WTC11 (cell line): ENCODE measurements at regions not wholly inside any gene's neighbourhood (a gene's known extent, or its start where the extent isn't known, plus 50 kb on each side); places are given as distances from the start of the nearest gene placed in this dataset.

Experiments
- ATAC-seq: fragments of 200-7000 bp; cut with Tn5 transposase; 2 replicates; pipeline ENCODE4 v1.10.0; 2021; ENCODE audit warnings: mild to moderate bottlenecking, moderate library complexity
- CTCF ChIA-PET: fragments of 300-600 bp; sonication (Branson Sonifier 250); formaldehyde crosslinking; loops from one replicate; lab custom pipeline; 2021; ENCODE audit warnings: antibody characterized with exemption; lab: Charles Lee
- POLR2A ChIA-PET: fragments of 350-600 bp; sonication (Branson Sonifier 250); formaldehyde crosslinking; loops from one replicate; lab custom pipeline; 2021; ENCODE audit warnings: antibody characterized with exemption; lab: Charles Lee
- DNase-seq: peaks from one replicate; pipeline ENCODE4 v3.0.0; 2021; ENCODE audit warnings: low spot score
- H3K27ac Mint-ChIP-seq: 2 replicates; pipeline ENCODE4 v1.8.0; 2021; ENCODE audit warnings: mixed read lengths
- H3K27me3 Mint-ChIP-seq: 2 replicates; pipeline ENCODE4 v1.8.0; 2021; ENCODE audit warnings: low read depth, mild to moderate bottlenecking, moderate library complexity, mixed read lengths
- H3K36me3 Mint-ChIP-seq: 2 replicates; pipeline ENCODE4 v1.8.0; 2021; ENCODE audit warnings: mixed read lengths
- H3K4me1 Mint-ChIP-seq: 2 replicates; pipeline ENCODE4 v1.8.0; 2022; ENCODE audit warnings: mixed read lengths
- H3K4me3 Mint-ChIP-seq: 2 replicates; pipeline ENCODE4 v1.8.0; 2021; ENCODE audit warnings: mild to moderate bottlenecking, moderate library complexity, mixed read lengths
- H3K9me3 Mint-ChIP-seq: 2 replicates; pipeline ENCODE4 v1.8.0; 2021; ENCODE audit warnings: mixed read lengths
- ATF1 ChIP-seq: sonication (generic); formaldehyde crosslinking; IDR thresholded peaks from 2 replicates; pipeline ENCODE4 v1.8.1; 2023; ENCODE audit warnings: mild to moderate bottlenecking, moderate library complexity, missing genetic modification reagents
- CREM ChIP-seq: sonication (generic); formaldehyde crosslinking; IDR thresholded peaks from 2 replicates; pipeline ENCODE4 v1.8.1; 2022; ENCODE audit warnings: mild to moderate bottlenecking, missing genetic modification reagents, moderate library complexity
- GABPB1 ChIP-seq: sonication (generic); formaldehyde crosslinking; IDR thresholded peaks from 2 replicates; pipeline ENCODE4 v1.8.1; 2023; ENCODE audit warnings: mild to moderate bottlenecking, missing genetic modification reagents
- HMGA2 ChIP-seq: fragments of 250-450 bp; sonication (Bioruptor Pico); IDR thresholded peaks from 2 replicates; pipeline ENCODE4 v1.4.0; 2021; ENCODE audit warnings: mild to moderate bottlenecking, moderate library complexity
- NFE2L1 ChIP-seq: sonication (generic); formaldehyde crosslinking; IDR thresholded peaks from 2 replicates; pipeline ENCODE4 v1.8.1; 2023; ENCODE audit warnings: missing genetic modification reagents
- NFYB ChIP-seq: sonication (generic); formaldehyde crosslinking; conservative IDR thresholded peaks from 2 replicates; pipeline ENCODE4 v1.8.0; 2022; ENCODE audit warnings: low read depth, missing genetic modification reagents
- NR1H2 ChIP-seq: sonication (generic); formaldehyde crosslinking; IDR thresholded peaks from 2 replicates; pipeline ENCODE4 v1.9.0; 2021; ENCODE audit warnings: mild to moderate bottlenecking, moderate library complexity, missing genetic modification reagents
- SMAD3 ChIP-seq: sonication (generic); formaldehyde crosslinking; IDR thresholded peaks from 2 replicates; pipeline ENCODE4 v1.8.0; 2022; ENCODE audit warnings: missing genetic modification reagents, mild to moderate bottlenecking, borderline replicate concordance
- SOX15 ChIP-seq: fragments of 250-450 bp; sonication (Bioruptor Pico); IDR thresholded peaks from 2 replicates; pipeline ENCODE4 v1.9.0; 2021; ENCODE audit warnings: mild to moderate bottlenecking
- SP1 ChIP-seq: sonication (generic); formaldehyde crosslinking; conservative IDR thresholded peaks from 2 replicates; pipeline ENCODE4 v1.8.1; 2022; ENCODE audit warnings: missing genetic modification reagents
- STAT6 ChIP-seq: sonication (generic); formaldehyde crosslinking; conservative IDR thresholded peaks from 2 replicates; pipeline ENCODE4 v1.8.1; 2023; ENCODE audit warnings: mild to moderate bottlenecking, low read depth, missing genetic modification reagents, moderate library complexity
- ZBTB21 ChIP-seq: sonication (generic); formaldehyde crosslinking; IDR thresholded peaks from 2 replicates; pipeline ENCODE4 v1.8.1; 2023; ENCODE audit warnings: mild to moderate bottlenecking, missing genetic modification reagents, borderline replicate concordance
- ZNF138 ChIP-seq: sonication (generic); formaldehyde crosslinking; conservative IDR thresholded peaks from 2 replicates; pipeline ENCODE4 v1.8.1; 2022; ENCODE audit warnings: mild to moderate bottlenecking, moderate library complexity, missing genetic modification reagents
- ZNF232 ChIP-seq: sonication (generic); formaldehyde crosslinking; IDR thresholded peaks from 2 replicates; pipeline ENCODE4 v1.8.0; 2022; ENCODE audit warnings: mild to moderate bottlenecking, missing genetic modification reagents
- ZNF263 ChIP-seq: sonication (generic); formaldehyde crosslinking; IDR thresholded peaks from 2 replicates; pipeline ENCODE4 v1.8.1; 2022; ENCODE audit warnings: low read depth, mild to moderate bottlenecking, moderate library complexity, missing genetic modification reagents
- ZNF396 ChIP-seq: fragments of 250-450 bp; sonication (Bioruptor Pico); IDR thresholded peaks from 2 replicates; pipeline ENCODE4 v1.8.0; 2021; ENCODE audit warnings: mild to moderate bottlenecking, moderate library complexity, borderline replicate concordance
- ZNF425 ChIP-seq: fragments of 250-450 bp; sonication (Bioruptor Pico); conservative IDR thresholded peaks from 2 replicates; pipeline ENCODE4 v1.9.0; 2021; ENCODE audit warnings: mild to moderate bottlenecking
- ZNF671 ChIP-seq: fragments of 250-450 bp; sonication (Bioruptor Pico); IDR thresholded peaks from 2 replicates; pipeline ENCODE4 v1.8.0; 2021; ENCODE audit warnings: mild to moderate bottlenecking
- ZSCAN18 ChIP-seq: fragments of 250-450 bp; sonication (Bioruptor Pico); IDR thresholded peaks from 2 replicates; pipeline ENCODE4 v2.1.2; 2022; ENCODE audit warnings: mild to moderate bottlenecking, moderate library complexity
- TF ChIP-seq, protein P1 (sequence below): sonication (generic); formaldehyde crosslinking; IDR thresholded peaks from 2 replicates; pipeline ENCODE4 v1.8.1; 2023; ENCODE audit warnings: mild to moderate bottlenecking, missing genetic modification reagents, borderline replicate concordance
- TF ChIP-seq, protein P2 (sequence below): sonication (generic); formaldehyde crosslinking; IDR thresholded peaks from 2 replicates; pipeline ENCODE4 v1.8.1; 2022; ENCODE audit warnings: mild to moderate bottlenecking, missing genetic modification reagents, moderate library complexity, borderline replicate concordance

DNA sequence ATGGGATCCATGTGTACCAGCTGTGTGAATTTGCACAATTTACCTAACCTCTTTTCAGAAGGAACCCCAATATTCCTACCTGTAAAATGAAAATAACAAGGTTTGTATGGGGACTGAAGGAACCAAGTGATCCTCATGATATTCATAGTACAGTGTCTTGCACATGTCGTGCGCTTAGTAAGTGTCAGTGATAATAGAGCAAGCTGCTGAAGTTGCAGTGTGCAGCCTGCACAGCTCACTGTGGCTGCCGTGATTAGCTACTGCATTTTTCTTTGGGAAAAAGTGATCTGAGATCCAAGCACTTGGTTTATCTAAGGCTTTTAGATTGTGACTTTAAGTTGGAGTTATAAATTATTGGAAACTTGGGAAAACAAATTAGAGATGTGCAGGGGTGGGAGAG, 135.9 kb upstream of the FRY start:
- Mint-ChIP-seq H3K27me3 (no peaks in the 10 kb centered on the region), H3K4me3 (no peak overlapping the region), H3K9me3 (peaks cover 6% of the 10 kb centered on the region), H3K4me1 (peaks cover 7% of the 10 kb centered on the region), H3K36me3 (no peaks in the 10 kb centered on the region), H3K27ac (no peak overlapping the region)
- ChIA-PET CTCF (no interaction called here), POLR2A (no interaction called here)
- no peak for TF ChIP-seq CREM (CRISPR knock-in tag)
- no peak for TF ChIP-seq ZSCAN18 (CRISPR knock-in tag)
- TF ChIP-seq SMAD3 (CRISPR knock-in tag) = no peak
- TF ChIP-seq ZBTB21 (CRISPR knock-in tag) = no peak
- no peak for TF ChIP-seq NR1H2
- ATAC-seq = no peak
- DNase-seq = no peak

GRCh38 chr13:31896427-31896826, 135.1 kb upstream of the FRY start:
- Mint-ChIP-seq H3K27ac (no peak overlapping the region), H3K9me3 (peaks cover 11% of the 10 kb centered on the region), H3K4me3 (no peak overlapping the region), H3K36me3 (no peaks in the 10 kb centered on the region), H3K4me1 (peaks cover 7% of the 10 kb centered on the region), H3K27me3 (no peaks in the 10 kb centered on the region)
- no peak for ATAC-seq
- no peak for DNase-seq
- POLR2A ChIA-PET = no interaction called here
- CTCF ChIA-PET = interaction anchor here (1.7 kb wide), 1 partner anchor 13 kb away, joined by 11 read pairs; no protein-coding TSS in a partner anchor
- no peak for TF ChIP-seq ZNF138 (CRISPR knock-in tag)
- TF ChIP-seq ZNF232 (CRISPR knock-in tag) = no peak
- no peak for TF ChIP-seq STAT6 (CRISPR knock-in tag)
- no peak for TF ChIP-seq ATF1 (CRISPR knock-in tag)
- TF ChIP-seq ZNF396 = no peak
- TF ChIP-seq ZNF425 (CRISPR knock-in tag) = no peak
- no peak for TF ChIP-seq HMGA2 (CRISPR knock-in tag)
- TF ChIP-seq SMAD3 (CRISPR knock-in tag) = no peak
- no peak for TF ChIP-seq ZNF263
- no peak for TF ChIP-seq SOX15 (CRISPR knock-in tag)
- no peak for TF ChIP-seq ZNF671 (CRISPR knock-in tag)
- TF ChIP-seq, protein P1, sequence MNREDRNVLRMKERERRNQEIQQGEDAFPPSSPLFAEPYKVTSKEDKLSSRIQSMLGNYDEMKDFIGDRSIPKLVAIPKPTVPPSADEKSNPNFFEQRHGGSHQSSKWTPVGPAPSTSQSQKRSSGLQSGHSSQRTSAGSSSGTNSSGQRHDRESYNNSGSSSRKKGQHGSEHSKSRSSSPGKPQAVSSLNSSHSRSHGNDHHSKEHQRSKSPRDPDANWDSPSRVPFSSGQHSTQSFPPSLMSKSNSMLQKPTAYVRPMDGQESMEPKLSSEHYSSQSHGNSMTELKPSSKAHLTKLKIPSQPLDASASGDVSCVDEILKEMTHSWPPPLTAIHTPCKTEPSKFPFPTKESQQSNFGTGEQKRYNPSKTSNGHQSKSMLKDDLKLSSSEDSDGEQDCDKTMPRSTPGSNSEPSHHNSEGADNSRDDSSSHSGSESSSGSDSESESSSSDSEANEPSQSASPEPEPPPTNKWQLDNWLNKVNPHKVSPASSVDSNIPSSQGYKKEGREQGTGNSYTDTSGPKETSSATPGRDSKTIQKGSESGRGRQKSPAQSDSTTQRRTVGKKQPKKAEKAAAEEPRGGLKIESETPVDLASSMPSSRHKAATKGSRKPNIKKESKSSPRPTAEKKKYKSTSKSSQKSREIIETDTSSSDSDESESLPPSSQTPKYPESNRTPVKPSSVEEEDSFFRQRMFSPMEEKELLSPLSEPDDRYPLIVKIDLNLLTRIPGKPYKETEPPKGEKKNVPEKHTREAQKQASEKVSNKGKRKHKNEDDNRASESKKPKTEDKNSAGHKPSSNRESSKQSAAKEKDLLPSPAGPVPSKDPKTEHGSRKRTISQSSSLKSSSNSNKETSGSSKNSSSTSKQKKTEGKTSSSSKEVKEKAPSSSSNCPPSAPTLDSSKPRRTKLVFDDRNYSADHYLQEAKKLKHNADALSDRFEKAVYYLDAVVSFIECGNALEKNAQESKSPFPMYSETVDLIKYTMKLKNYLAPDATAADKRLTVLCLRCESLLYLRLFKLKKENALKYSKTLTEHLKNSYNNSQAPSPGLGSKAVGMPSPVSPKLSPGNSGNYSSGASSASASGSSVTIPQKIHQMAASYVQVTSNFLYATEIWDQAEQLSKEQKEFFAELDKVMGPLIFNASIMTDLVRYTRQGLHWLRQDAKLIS = no peak
- TF ChIP-seq SP1 (CRISPR knock-in tag) = no peak
- no peak for TF ChIP-seq NFYB (CRISPR knock-in tag)
- TF ChIP-seq, protein P2, sequence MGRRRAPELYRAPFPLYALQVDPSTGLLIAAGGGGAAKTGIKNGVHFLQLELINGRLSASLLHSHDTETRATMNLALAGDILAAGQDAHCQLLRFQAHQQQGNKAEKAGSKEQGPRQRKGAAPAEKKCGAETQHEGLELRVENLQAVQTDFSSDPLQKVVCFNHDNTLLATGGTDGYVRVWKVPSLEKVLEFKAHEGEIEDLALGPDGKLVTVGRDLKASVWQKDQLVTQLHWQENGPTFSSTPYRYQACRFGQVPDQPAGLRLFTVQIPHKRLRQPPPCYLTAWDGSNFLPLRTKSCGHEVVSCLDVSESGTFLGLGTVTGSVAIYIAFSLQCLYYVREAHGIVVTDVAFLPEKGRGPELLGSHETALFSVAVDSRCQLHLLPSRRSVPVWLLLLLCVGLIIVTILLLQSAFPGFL (CRISPR knock-in tag) = no peak
- no peak for TF ChIP-seq ZSCAN18 (CRISPR knock-in tag)
- TF ChIP-seq GABPB1 = no peak
- TF ChIP-seq NFE2L1 = no peak
